AG04450 (cell line): ENCODE measurements at regions not wholly inside any gene's neighbourhood (a gene's known extent, or its start where the extent isn't known, plus 50 kb on each side); places are given as distances from the start of the nearest gene placed in this dataset.
"Not testable (repeated sequence)": the region's sequence is repeated elsewhere in the genome, so short reads cannot be mapped to it uniquely, and the experiment has no call there.

Experiments used
- CTCF ChIA-PET: fragments of 300-600, 350-600 bp; formaldehyde crosslinking; extraction: SDS; loops from one replicate; lab custom pipeline; 2022; ENCODE audit warnings: antibody characterized with exemption, inconsistent platforms; lab: Charles Lee
- POLR2A ChIA-PET: fragments of 350-600 bp; formaldehyde crosslinking; extraction: SDS; loops from one replicate; lab custom pipeline; 2021; ENCODE audit warnings: antibody characterized with exemption, inconsistent platforms; lab: Yijun Ruan, JAX
- DNase-seq: peaks from one replicate; pipeline ENCODE4 v3.0.0-alpha.2; 2011; ENCODE audit warnings: low read depth, low spot score
- H3K27ac ChIP-seq: one replicate; pipeline ENCODE4 v1.5.1; 2012; ENCODE audit warnings: low read depth, low read length, control low read depth
- H3K27me3 ChIP-seq: one replicate; pipeline ENCODE4 v1.6.0; 2012; ENCODE audit warnings: low read length; ENCODE audit not compliant: control insufficient read depth, insufficient read depth
- H3K4me3 ChIP-seq: 2 replicates; pipeline ENCODE4 v1.5.1; 2011; ENCODE audit warnings: mild to moderate bottlenecking, low read depth, low read length, control low read depth
- H3K9me3 ChIP-seq: 2 replicates; pipeline ENCODE4 v1.5.1; 2012; ENCODE audit warnings: low read length; ENCODE audit not compliant: control insufficient read depth, insufficient read depth
- TF ChIP-seq, protein P1 (sequence below): IDR thresholded peaks from 2 replicates; pipeline ENCODE4 v1.5.1; 2011; ENCODE audit warnings: low read depth, low read length, control low read depth, inconsistent platforms

DNA sequence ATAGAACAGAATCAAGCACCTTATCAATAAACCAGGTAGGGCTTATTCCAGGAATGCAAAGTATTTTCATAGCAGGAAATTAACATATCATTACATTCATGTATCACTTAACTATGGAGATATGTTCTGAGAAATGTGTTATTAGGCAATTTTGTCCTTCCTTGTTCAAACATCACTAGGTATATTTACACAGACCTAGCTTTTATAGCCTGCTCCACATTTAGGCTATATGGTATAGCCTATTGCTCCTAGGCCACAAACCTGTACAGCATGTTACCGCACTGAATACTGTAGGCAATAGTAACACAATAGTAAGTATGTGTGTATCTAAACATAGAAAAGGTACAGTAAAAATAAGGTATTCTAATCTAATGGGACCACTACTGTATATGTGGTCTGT is 82.8 kb upstream of the KCTD1 start:
- POLR2A ChIA-PET: interaction anchor here (0.5 kb wide), 1 partner anchor 11 kb away, joined by 4 read pairs; no protein-coding TSS in a partner anchor
- no peak for DNase-seq
- TF ChIP-seq, protein P1, sequence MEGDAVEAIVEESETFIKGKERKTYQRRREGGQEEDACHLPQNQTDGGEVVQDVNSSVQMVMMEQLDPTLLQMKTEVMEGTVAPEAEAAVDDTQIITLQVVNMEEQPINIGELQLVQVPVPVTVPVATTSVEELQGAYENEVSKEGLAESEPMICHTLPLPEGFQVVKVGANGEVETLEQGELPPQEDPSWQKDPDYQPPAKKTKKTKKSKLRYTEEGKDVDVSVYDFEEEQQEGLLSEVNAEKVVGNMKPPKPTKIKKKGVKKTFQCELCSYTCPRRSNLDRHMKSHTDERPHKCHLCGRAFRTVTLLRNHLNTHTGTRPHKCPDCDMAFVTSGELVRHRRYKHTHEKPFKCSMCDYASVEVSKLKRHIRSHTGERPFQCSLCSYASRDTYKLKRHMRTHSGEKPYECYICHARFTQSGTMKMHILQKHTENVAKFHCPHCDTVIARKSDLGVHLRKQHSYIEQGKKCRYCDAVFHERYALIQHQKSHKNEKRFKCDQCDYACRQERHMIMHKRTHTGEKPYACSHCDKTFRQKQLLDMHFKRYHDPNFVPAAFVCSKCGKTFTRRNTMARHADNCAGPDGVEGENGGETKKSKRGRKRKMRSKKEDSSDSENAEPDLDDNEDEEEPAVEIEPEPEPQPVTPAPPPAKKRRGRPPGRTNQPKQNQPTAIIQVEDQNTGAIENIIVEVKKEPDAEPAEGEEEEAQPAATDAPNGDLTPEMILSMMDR: no peak
- no peak overlapping the region for H3K27ac ChIP-seq
- H3K27me3 ChIP-seq: no peaks in the 10 kb centered on the region
- no peaks in the 10 kb centered on the region for H3K9me3 ChIP-seq
- H3K4me3 ChIP-seq: no peak overlapping the region
- CTCF ChIA-PET: no interaction called here

DNA sequence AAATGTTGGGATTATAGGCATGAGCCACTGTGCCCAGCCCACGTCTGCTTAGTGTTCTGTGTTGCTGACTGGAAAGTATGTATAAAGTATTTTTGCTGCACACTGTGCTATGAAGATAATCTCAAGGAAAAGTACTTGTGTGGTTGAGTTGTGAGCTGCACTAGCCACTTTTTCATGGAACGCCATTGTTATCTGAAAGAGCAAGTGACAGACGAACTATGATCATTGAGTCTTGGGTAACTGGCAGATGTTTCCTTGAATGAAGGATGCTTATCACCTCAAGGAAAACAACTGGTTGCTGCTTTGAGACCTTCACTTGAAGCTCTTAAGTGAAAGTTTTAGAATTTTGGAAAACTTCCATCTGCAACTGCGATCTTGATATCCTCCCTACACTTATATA is 82.2 kb upstream of the KCTD1 start:
- DNase-seq: no peak
- Histone ChIP-seq H3K9me3 (no peaks in the 10 kb centered on the region), H3K27ac (no peak overlapping the region), H3K27me3 (no peaks in the 10 kb centered on the region), H3K4me3 (no peak overlapping the region)
- ChIA-PET POLR2A (interaction anchor here (0.5 kb wide), 1 partner anchor 10 kb away, joined by 4 read pairs; no protein-coding TSS in a partner anchor), CTCF (no interaction called here)
- TF ChIP-seq, protein P1: no peak

DNA sequence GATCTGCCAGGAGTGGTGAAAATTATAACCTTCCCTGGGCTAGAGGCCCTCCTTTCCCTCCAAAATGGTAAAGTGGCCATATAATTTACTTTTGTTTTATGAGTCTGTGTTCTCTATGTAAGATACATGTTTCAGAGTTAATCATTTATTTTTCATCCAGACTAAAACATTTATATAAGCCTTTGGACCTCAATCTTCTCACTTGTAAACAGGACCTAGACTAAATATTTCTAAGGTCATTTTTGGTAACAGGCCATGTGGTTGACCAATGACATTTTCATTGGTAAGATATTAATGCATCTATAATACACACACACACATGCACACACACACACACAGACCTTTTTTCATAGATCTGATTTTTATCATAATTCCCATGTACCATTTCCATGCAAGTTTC is 79.7 kb upstream of the KCTD1 start:
- no peak for DNase-seq
- H3K9me3 ChIP-seq: peaks cover 3% of the 10 kb centered on the region; the same call in 1 of the 2 replicates
- TF ChIP-seq, protein P1: no peak
- no peak overlapping the region for H3K27ac ChIP-seq
- H3K4me3 ChIP-seq: no peak overlapping the region
- no peaks in the 10 kb centered on the region for H3K27me3 ChIP-seq
- ChIA-PET POLR2A (no interaction called here), CTCF (interaction anchor here (1.3 kb wide), 1 partner anchor 244 kb away, joined by 4 read pairs; no protein-coding TSS in a partner anchor)

DNA sequence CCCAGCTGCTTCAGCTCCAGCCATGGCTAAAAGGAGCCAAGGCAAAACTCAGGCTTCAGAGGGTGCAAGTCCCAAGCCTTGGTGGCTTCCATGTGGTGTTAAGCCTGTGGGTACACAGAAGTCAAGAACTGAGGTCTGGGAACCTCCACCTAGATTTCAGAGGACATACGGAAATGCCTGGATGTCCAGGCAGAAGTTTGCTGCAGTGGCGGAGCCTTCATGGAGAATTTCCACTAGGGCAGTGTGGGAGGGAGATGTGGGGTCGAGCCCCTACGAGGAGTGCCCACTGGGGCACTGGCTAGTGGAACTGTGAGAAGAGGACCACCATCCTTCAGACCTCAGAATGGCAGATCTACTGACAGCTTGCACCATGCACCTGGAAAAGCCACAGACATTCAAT is 76.1 kb upstream of the KCTD1 start:
- H3K27ac ChIP-seq: no peak overlapping the region
- POLR2A ChIA-PET: no interaction called here

DNA sequence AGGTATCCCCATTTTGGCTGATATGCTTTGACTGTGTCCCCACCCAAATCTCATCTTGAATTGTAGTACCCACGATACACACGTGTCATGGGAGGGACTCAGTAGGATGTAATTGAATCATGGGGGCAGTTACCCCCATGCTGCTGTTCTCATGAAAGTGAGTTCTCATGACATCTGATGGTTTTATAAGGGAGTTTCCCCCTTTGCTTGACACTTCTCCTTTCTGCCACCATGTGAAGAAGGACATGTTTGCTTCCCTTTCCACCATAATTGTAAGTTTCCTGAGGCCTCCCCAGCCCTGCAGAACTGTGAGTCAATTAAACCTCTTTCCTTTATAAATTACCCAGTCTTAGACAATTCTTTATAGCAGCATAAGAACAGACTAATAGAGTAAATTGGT is 75.0 kb upstream of the KCTD1 start:
- POLR2A ChIA-PET, DNase-seq, H3K9me3 ChIP-seq, H3K27me3 ChIP-seq, H3K27ac ChIP-seq, H3K4me3 ChIP-seq, CTCF ChIA-PET: not testable (repeated sequence)

More for the DNA sequence above, 76.1 kb upstream of the KCTD1 start:
- Histone ChIP-seq H3K9me3 (peaks cover 3% of the 10 kb centered on the region; the same call in 1 of the 2 replicates), H3K27me3 (no peaks in the 10 kb centered on the region), H3K4me3 (no peak overlapping the region)
- CTCF ChIA-PET: no interaction called here
- no peak for DNase-seq
- TF ChIP-seq, protein P1: no peak
